Nephron progenitor cell (in vitro differentiated cells): ENCODE measurements at regions not wholly inside any gene's neighbourhood (a gene's known extent, or its start where the extent isn't known, plus 50 kb on each side); places are given as distances from the start of the nearest gene placed in this dataset.

Experiments used
- DNase-seq: peaks from one replicate; pipeline ENCODE4 v3.0.0; 2021
- H3K27ac Mint-ChIP-seq: 2 replicates; pipeline ENCODE4 v1.8.0; 2021; ENCODE audit warnings: mild to moderate bottlenecking, moderate library complexity, mixed read lengths
- H3K27me3 Mint-ChIP-seq: 2 replicates; pipeline ENCODE4 v1.8.0; 2021; ENCODE audit warnings: mild to moderate bottlenecking, low read depth, mixed read lengths; ENCODE audit not compliant: poor library complexity
- H3K36me3 Mint-ChIP-seq: 2 replicates; pipeline ENCODE4 v1.8.0; 2021; ENCODE audit warnings: low read depth, mixed read lengths
- H3K4me1 Mint-ChIP-seq: 2 replicates; pipeline ENCODE4 v1.8.0; 2021; ENCODE audit warnings: mixed read lengths
- H3K4me3 Mint-ChIP-seq: 2 replicates; pipeline ENCODE4 v1.8.0; 2021; ENCODE audit warnings: mild to moderate bottlenecking, moderate library complexity, mixed read lengths
- H3K9me3 Mint-ChIP-seq: 2 replicates; pipeline ENCODE4 v1.8.0; 2021; ENCODE audit warnings: mild to moderate bottlenecking, moderate library complexity, mixed read lengths
- CTCF ChIP-seq: fragments of 200-600 bp; sonication (generic); IDR thresholded peaks from 2 replicates; pipeline ENCODE4 v1.5.0; 2021; ENCODE audit warnings: antibody characterized with exemption

- no peak for TF ChIP-seq CTCF
- H3K27me3 Mint-ChIP-seq, result peaks cover 3% of the 10 kb centered on the region
- no peaks in the 10 kb centered on the region for H3K4me1 Mint-ChIP-seq
- H3K27ac Mint-ChIP-seq, result no peak overlapping the region
- H3K4me3 Mint-ChIP-seq, result no peak overlapping the region
- no peak for DNase-seq
- no peaks in the 10 kb centered on the region for H3K9me3 Mint-ChIP-seq
- no peaks in the 10 kb centered on the region for H3K36me3 Mint-ChIP-seq
Observed at GRCh38 chr1:199303035-199303434, 664.2 kb downstream of the PTPRC start.

- no peak overlapping the region for H3K27ac Mint-ChIP-seq
- no peak for TF ChIP-seq CTCF
- no peak for DNase-seq
- no peaks in the 10 kb centered on the region for H3K36me3 Mint-ChIP-seq
- no peak overlapping the region for H3K4me3 Mint-ChIP-seq
- peaks cover 2% of the 10 kb centered on the region for H3K4me1 Mint-ChIP-seq
- H3K9me3 Mint-ChIP-seq, result no peaks in the 10 kb centered on the region
- peaks cover 3% of the 10 kb centered on the region for H3K27me3 Mint-ChIP-seq
Observed at GRCh38 chr1:199305053-199305452, 666.2 kb downstream of the PTPRC start.

- no peak for DNase-seq
- H3K4me1 Mint-ChIP-seq, result peaks cover 18% of the 10 kb centered on the region
- H3K27ac Mint-ChIP-seq, result no peak overlapping the region
- no peaks in the 10 kb centered on the region for H3K9me3 Mint-ChIP-seq
- H3K27me3 Mint-ChIP-seq, result peaks cover 3% of the 10 kb centered on the region
- TF ChIP-seq CTCF, result no peak
- H3K4me3 Mint-ChIP-seq, result no peak overlapping the region
- no peaks in the 10 kb centered on the region for H3K36me3 Mint-ChIP-seq
Observed at GRCh38 chr1:199307496-199308264, 668.8 kb downstream of the PTPRC start.

- H3K4me3 Mint-ChIP-seq, result no peak overlapping the region
- peaks cover 3% of the 10 kb centered on the region for H3K27me3 Mint-ChIP-seq
- H3K9me3 Mint-ChIP-seq, result no peaks in the 10 kb centered on the region
- H3K4me1 Mint-ChIP-seq, result peaks cover 18% of the 10 kb centered on the region
- no peaks in the 10 kb centered on the region for H3K36me3 Mint-ChIP-seq
- no peak overlapping the region for H3K27ac Mint-ChIP-seq
- no peak for TF ChIP-seq CTCF
- DNase-seq, result no peak
Observed at GRCh38 chr1:199308349-199308846, 669.6 kb downstream of the PTPRC start.

GRCh38 chr1:199310708-199311107 lies 671.9 kb downstream of the PTPRC start:
- Mint-ChIP-seq H3K36me3 (no peaks in the 10 kb centered on the region), H3K4me3 (no peak overlapping the region), H3K9me3 (no peaks in the 10 kb centered on the region), H3K27ac (peak overlapping the region; percentile 29), H3K4me1 (peaks cover 18% of the 10 kb centered on the region), H3K27me3 (no peaks in the 10 kb centered on the region)
- no peak for TF ChIP-seq CTCF
- DNase-seq, result no peak
